Body of pancreas (tissue), 4 donors: ENCODE measurements at regions not wholly inside any gene's neighbourhood (a gene's known extent, or its start where the extent isn't known, plus 50 kb on each side); places are given as distances from the start of the nearest gene placed in this dataset.

Experiments
- ATAC-seq: fragments of 150-250 bp; one replicate; pipeline ENCODE4 v1.9.1; 2016
- DNase-seq, 4 donors: peaks; one replicate each; pipeline ENCODE4 v3.0.0-alpha.2; 2019
- H3K27ac ChIP-seq, 4 donors: fragments of 200-600 bp; sonication (generic); 1 replicate in 3 of 4; 2 replicates in 1 of 4; pipeline versions ENCODE4 v1.5.1 to v1.6.1; 2016 to 2019; ENCODE audit warnings: mild to moderate bottlenecking in 1 of 4, mixed read lengths in 1 of 4, moderate library complexity in 1 of 4
- H3K27me3 ChIP-seq, 2 donors: fragments of 200-600 bp; sonication (generic); one replicate each; pipeline ENCODE4 v1.6.0; 2016; ENCODE audit warnings: mild to moderate bottlenecking in 1 of 2
- H3K36me3 ChIP-seq, 2 donors: fragments of 200-600 bp; sonication (generic); replicated peaks in 1 of 2; 2 replicates each; pipeline ENCODE4 v1.5.1; 2016; ENCODE audit warnings: low read depth in 2 of 2; ENCODE audit not compliant: insufficient read depth in 1 of 2
- H3K4me1 ChIP-seq: fragments of 200-600 bp; sonication (generic); one replicate; pipeline ENCODE4 v1.6.0; 2016
- H3K4me3 ChIP-seq, 2 donors: fragments of 200-600 bp; sonication (generic); 1 replicate in 1 of 2; 2 replicates in 1 of 2; pipeline ENCODE4 v1.5.1; 2016 to 2019
- H3K9me3 ChIP-seq, 3 donors: fragments of 200-600 bp; sonication (generic); 1 replicate in 2 of 3; 2 replicates in 1 of 3; pipeline ENCODE4 v1.5.1; 2016
- CTCF ChIP-seq, 7 experiments: fragments of 450-650 bp in 4 of 7; fragments of 200-600 bp in 3 of 7; sonication (generic) in 3 of 7; IDR thresholded peaks; one replicate each; pipeline ENCODE4 v1.5.1; 2016 to 2019; ENCODE audit warnings: antibody characterized with exemption in 7 of 7
- POLR2A ChIP-seq, 3 donors: fragments of 450-650 bp; IDR thresholded peaks; one replicate each; pipeline ENCODE4 v1.6.1; 2016; ENCODE audit warnings: antibody characterized with exemption in 3 of 3, mild to moderate bottlenecking in 2 of 3
- WGBS, 2 donors: methylation state at CpG; one replicate each; pipeline ENCODE4 v1.1.5; 2017; 5-methylcytosine and 5-hydroxymethylcytosine counted together
- intact Hi-C: fragments of 100-400 bp; cut with DNase I; formaldehyde crosslinking; loops from one replicate; pipeline ENCODE4 v1.15.1; 2023

- H3K27ac ChIP-seq: no peak overlapping the region
- DNase-seq (no peak), ATAC-seq (no peak)
- no peak for TF ChIP-seq POLR2A (IDR thresholded peaks at IDR 0.05)
- TF ChIP-seq CTCF (IDR thresholded peaks at IDR 0.05): no peak
- H3K36me3 ChIP-seq: no peaks in the 10 kb centered on the region
- intact Hi-C loops: no loop called here
- 77% methylated on average over 10 of the region's 10 CpGs for WGBS, 2 donors
- no peaks in the 10 kb centered on the region for H3K4me1 ChIP-seq
- H3K27me3 ChIP-seq: no peaks in the 10 kb centered on the region
- no peaks in the 10 kb centered on the region for H3K9me3 ChIP-seq
- H3K4me3 ChIP-seq: no peak overlapping the region
These were observed 170.9 kb upstream of the ZNF507 start for GRCh38 chr19:32174386-32175113.

GRCh38 chr19:32176591-32176990 lies 168.8 kb upstream of the ZNF507 start:
- 40 to 52% methylated on average over 5 of the region's 5 CpGs for WGBS, 2 donors
- H3K4me3 ChIP-seq: no peak overlapping the region
- no peak overlapping the region for H3K27ac ChIP-seq
- H3K36me3 ChIP-seq: no peaks in the 10 kb centered on the region
- DNase-seq: no peak
- H3K27me3 ChIP-seq: no peaks in the 10 kb centered on the region
- TF ChIP-seq POLR2A (IDR thresholded peaks at IDR 0.05) (no peak), CTCF (IDR thresholded peaks at IDR 0.05) (no peak)
- no peak for ATAC-seq
- no peaks in the 10 kb centered on the region for H3K4me1 ChIP-seq
- no peaks in the 10 kb centered on the region for H3K9me3 ChIP-seq
- intact Hi-C loops: no loop called here

- DNase-seq (no peak), ATAC-seq (no peak)
- Histone ChIP-seq H3K36me3 (no peaks in the 10 kb centered on the region), H3K4me3 (no peak overlapping the region), H3K27me3 (no peaks in the 10 kb centered on the region), H3K27ac (no peak overlapping the region), H3K4me1 (no peaks in the 10 kb centered on the region), H3K9me3 (no peaks in the 10 kb centered on the region)
- no peak for TF ChIP-seq POLR2A (IDR thresholded peaks at IDR 0.05)
- no peak for TF ChIP-seq CTCF (IDR thresholded peaks at IDR 0.05)
- intact Hi-C loops: no loop called here
These were observed 167.7 kb upstream of the ZNF507 start for GRCh38 chr19:32177686-32178085.

- DNase-seq (no peak), ATAC-seq (no peak)
- intact Hi-C loops: no loop called here
- Histone ChIP-seq H3K4me1 (no peaks in the 10 kb centered on the region), H3K27me3 (no peaks in the 10 kb centered on the region), H3K4me3 (no peak overlapping the region), H3K36me3 (no peaks in the 10 kb centered on the region), H3K9me3 (no peaks in the 10 kb centered on the region), H3K27ac (no peak overlapping the region)
- 68 to 72% methylated on average over 5 of the region's 5 CpGs for WGBS, 2 donors
- TF ChIP-seq POLR2A (IDR thresholded peaks at IDR 0.05) (no peak), CTCF (IDR thresholded peaks at IDR 0.05) (no peak)
These were observed 167.0 kb upstream of the ZNF507 start for GRCh38 chr19:32178401-32178800.

- Histone ChIP-seq H3K36me3 (no peaks in the 10 kb centered on the region), H3K4me3 (no peak overlapping the region), H3K27me3 (no peaks in the 10 kb centered on the region), H3K27ac (no peak overlapping the region), H3K4me1 (no peaks in the 10 kb centered on the region), H3K9me3 (no peaks in the 10 kb centered on the region)
- DNase-seq (no peak), ATAC-seq (no peak)
- intact Hi-C loops: no loop called here
- no peak for TF ChIP-seq POLR2A (IDR thresholded peaks at IDR 0.05)
- no peak for TF ChIP-seq CTCF (IDR thresholded peaks at IDR 0.05)
- WGBS, 2 donors: 69 to 70% methylated on average over 5 to 7 of the region's 7 CpGs
These were observed 166.5 kb upstream of the ZNF507 start for GRCh38 chr19:32178956-32179355.
